Right lobe of liver (tissue), 4 donors: ENCODE measurements at regions not wholly inside any gene's neighbourhood (a gene's known extent, or its start where the extent isn't known, plus 50 kb on each side); places are given as distances from the start of the nearest gene placed in this dataset.

Source experiments
- POLR2A ChIP-seq: fragments of 450-650 bp; IDR thresholded peaks from one replicate; pipeline ENCODE4 v1.6.1; 2017; ENCODE audit warnings: antibody characterized with exemption, mild to moderate bottlenecking
- TF ChIP-seq, protein P1 (sequence below), 4 donors: fragments of 200-600 bp in 3 of 4; fragments of 450-650 bp in 1 of 4; IDR thresholded peaks; one replicate each; pipeline versions ENCODE4 v1.5.1 to v1.8.0; 2016 to 2022; ENCODE audit warnings: antibody characterized with exemption in 4 of 4, mild to moderate bottlenecking in 2 of 4
- donor health status: DM: no; HTN: no; CAD: no.
- donor health status: DM: no; HTN: no; CAD: no.
- donor health status: DM: no; HTN: yes; CAD: no.

DNA sequence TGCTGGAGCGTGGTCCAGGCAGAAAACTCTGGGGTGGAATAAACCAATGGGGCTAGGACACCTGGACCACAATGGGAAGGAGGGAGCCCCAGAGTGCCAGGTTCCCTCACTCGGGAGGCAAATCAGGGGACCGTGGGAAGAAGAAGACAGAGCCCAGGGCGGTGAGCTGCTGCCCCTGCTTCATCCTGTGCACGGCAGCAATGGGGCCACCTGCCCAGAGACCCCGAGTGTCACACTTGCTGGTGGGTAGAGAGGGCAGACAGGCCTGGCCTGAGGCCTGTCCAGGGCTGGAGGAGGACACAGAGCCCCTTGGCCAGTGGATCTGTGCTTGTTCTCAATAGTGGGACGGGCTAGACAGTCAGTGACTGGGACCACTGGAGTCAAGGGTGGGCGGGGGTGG lies 58.2 kb downstream of the DIO3 start:
- TF ChIP-seq, protein P1, sequence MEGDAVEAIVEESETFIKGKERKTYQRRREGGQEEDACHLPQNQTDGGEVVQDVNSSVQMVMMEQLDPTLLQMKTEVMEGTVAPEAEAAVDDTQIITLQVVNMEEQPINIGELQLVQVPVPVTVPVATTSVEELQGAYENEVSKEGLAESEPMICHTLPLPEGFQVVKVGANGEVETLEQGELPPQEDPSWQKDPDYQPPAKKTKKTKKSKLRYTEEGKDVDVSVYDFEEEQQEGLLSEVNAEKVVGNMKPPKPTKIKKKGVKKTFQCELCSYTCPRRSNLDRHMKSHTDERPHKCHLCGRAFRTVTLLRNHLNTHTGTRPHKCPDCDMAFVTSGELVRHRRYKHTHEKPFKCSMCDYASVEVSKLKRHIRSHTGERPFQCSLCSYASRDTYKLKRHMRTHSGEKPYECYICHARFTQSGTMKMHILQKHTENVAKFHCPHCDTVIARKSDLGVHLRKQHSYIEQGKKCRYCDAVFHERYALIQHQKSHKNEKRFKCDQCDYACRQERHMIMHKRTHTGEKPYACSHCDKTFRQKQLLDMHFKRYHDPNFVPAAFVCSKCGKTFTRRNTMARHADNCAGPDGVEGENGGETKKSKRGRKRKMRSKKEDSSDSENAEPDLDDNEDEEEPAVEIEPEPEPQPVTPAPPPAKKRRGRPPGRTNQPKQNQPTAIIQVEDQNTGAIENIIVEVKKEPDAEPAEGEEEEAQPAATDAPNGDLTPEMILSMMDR (IDR thresholded peaks at IDR 0.05) = no peak
- TF ChIP-seq POLR2A = no peak
